K562 (cell line): ENCODE measurements at regions not wholly inside any gene's neighbourhood (a gene's known extent, or its start where the extent isn't known, plus 50 kb on each side); places are given as distances from the start of the nearest gene placed in this dataset.

Experiments used
- ATAC-seq: fragments of 200-7000 bp; cut with Tn5 transposase; 3 replicates; pipeline ENCODE4 v1.9.1; 2020; ENCODE audit warnings: moderate library complexity
- BruUV-seq: library from RNA; stranded (reverse); fragments of 400-500 nt; replicated peaks from 2 replicates; lab custom pipeline; 2021; lab: Mats Ljungman, UMichigan
- CTCF ChIA-PET: fragments of 300-600 bp; formaldehyde crosslinking; extraction: SDS; loops from one replicate; lab custom pipeline; 2021; ENCODE audit warnings: low intra/inter-chr PET ratio; lab: Yijun Ruan, JAX
- POLR2A ChIA-PET: fragments of 300-600, 350-650 bp; sonication (Branson Sonifier 250); formaldehyde crosslinking; extraction: SDS; loops from one replicate; lab custom pipeline; 2021; ENCODE audit warnings: antibody characterized with exemption, inconsistent platforms; lab: Yijun Ruan, JAX
- DNase-seq, 4 experiments: peaks; one replicate each; pipeline versions ENCODE4 v3.0.0 to v3.0.0-alpha.2; 2011 to 2018; ENCODE audit warnings: low spot score in 3 of 4, mixed read lengths in 3 of 4; ENCODE audit errors: extremely low read depth in 1 of 4
- FAIRE-seq: peaks from 2 replicates; lab custom pipeline; 2011; peaks lifted over from hg19 to GRCh38; lab: Jason Lieb, UNC
- H2AFZ ChIP-seq: 2 replicates; pipeline ENCODE4 v1.6.0; 2011; ENCODE audit warnings: low read depth, low read length, control low read depth, inconsistent platforms
- H3K27ac ChIP-seq: fragments of 200-600 bp; 3 replicates; pipeline ENCODE4 v1.8.0; 2011; ENCODE audit warnings: low read depth, mild to moderate bottlenecking, control low read depth, inconsistent platforms, low read length, moderate library complexity, mixed read lengths; ENCODE audit errors: extremely low read depth
- H3K27me3 ChIP-seq, 2 experiments: fragments of 300-600 bp in 1 of 2; 2 replicates in 1 of 2; 3 replicates in 1 of 2; pipeline versions ENCODE4 v1.6.0 to v1.8.0; 2011; ENCODE audit warnings: inconsistent platforms in 2 of 2, low read length in 2 of 2, mild to moderate bottlenecking in 1 of 2, mixed read lengths in 1 of 2, moderate library complexity in 1 of 2; ENCODE audit not compliant: control insufficient read depth in 2 of 2, insufficient read depth in 2 of 2
- H3K36me3 ChIP-seq: fragments of 300-600 bp; 3 replicates; pipeline ENCODE4 v1.8.0; 2011; ENCODE audit warnings: mild to moderate bottlenecking, low read length, inconsistent platforms; ENCODE audit not compliant: control insufficient read depth, insufficient read depth
- H3K4me1 ChIP-seq, 2 experiments: fragments of 200-600 bp in 1 of 2; replicated peaks in 1 of 2; 2 replicates in 1 of 2; 3 replicates in 1 of 2; pipeline versions ENCODE4 v1.5.1 to v1.8.0; 2011; ENCODE audit warnings: inconsistent platforms in 2 of 2, low read length in 2 of 2, mild to moderate bottlenecking in 1 of 2, mixed read lengths in 1 of 2, moderate library complexity in 1 of 2; ENCODE audit not compliant: control insufficient read depth in 2 of 2, insufficient read depth in 2 of 2
- H3K4me2 ChIP-seq: 2 replicates; pipeline ENCODE4 v1.6.1; 2011; ENCODE audit warnings: low read length, control low read depth, inconsistent platforms, mixed read lengths; ENCODE audit not compliant: insufficient read depth
- H3K4me3 ChIP-seq: fragments of 200-600 bp; sonication (generic), shearing (Covaris generic); 2 replicates; pipeline ENCODE4 v1.5.1; 2016; ENCODE audit warnings: control low read depth, inconsistent platforms
- H3K79me2 ChIP-seq: fragments of 200-600 bp; 3 replicates; pipeline ENCODE4 v1.8.0; 2011; ENCODE audit warnings: low read length, inconsistent platforms; ENCODE audit not compliant: control insufficient read depth, insufficient read depth
- H3K9ac ChIP-seq, 2 experiments: 2 replicates each; pipeline versions ENCODE4 v1.6.0 to v1.6.1; 2011; ENCODE audit warnings: low read depth in 2 of 2, low read length in 2 of 2, control low read depth in 1 of 2, inconsistent platforms in 1 of 2, mild to moderate bottlenecking in 1 of 2, mixed read lengths in 1 of 2; ENCODE audit not compliant: insufficient read depth in 1 of 2
- H3K9me1 ChIP-seq: one replicate; pipeline ENCODE4 v1.6.0; 2011; ENCODE audit warnings: inconsistent platforms, mild to moderate bottlenecking, low read length, moderate library complexity; ENCODE audit not compliant: control insufficient read depth, insufficient read depth
- H3K9me3 ChIP-seq: replicated peaks from 2 replicates; pipeline ENCODE4 v1.5.1; 2011; ENCODE audit warnings: low read depth, low read length, inconsistent platforms; ENCODE audit not compliant: control insufficient read depth, insufficient read depth
- H4K20me1 ChIP-seq: replicated peaks from 2 replicates; pipeline ENCODE4 v1.6.1; 2011; ENCODE audit warnings: low read length, inconsistent platforms, mixed read lengths; ENCODE audit not compliant: control insufficient read depth, insufficient read depth
- CBX3 ChIP-seq, 2 experiments: IDR thresholded peaks; 1 replicate in 1 of 2; 2 replicates in 1 of 2; pipeline ENCODE4 v1.6.1; 2012; ENCODE audit warnings: inconsistent platforms in 2 of 2, low read length in 2 of 2, borderline replicate concordance in 1 of 2, control low read depth in 1 of 2
- CEBPB ChIP-seq: fragments of 450-650 bp; IDR thresholded peaks from 2 replicates; pipeline ENCODE4 v1.6.1; 2016; ENCODE audit warnings: missing genetic modification characterization, missing compliant biosample characterization
- GTF2A2 ChIP-seq: IDR thresholded peaks from 2 replicates; pipeline ENCODE4 v1.6.1; 2016; ENCODE audit warnings: mild to moderate bottlenecking, missing genetic modification characterization, missing compliant biosample characterization
- ZNF263 ChIP-seq: sonication (generic); formaldehyde crosslinking; IDR thresholded peaks from 2 replicates; pipeline ENCODE4 v1.8.0; 2022; ENCODE audit warnings: mild to moderate bottlenecking, missing genetic modification reagents, borderline replicate concordance
- WGBS: fragments of 100-300 bp; shearing (Covaris generic); methylation state at CpG from one replicate; pipeline ENCODE4 v1.1.6; 2016; ENCODE audit warnings: low coverage, mixed read lengths; ENCODE audit not compliant: insufficient coverage; ENCODE audit errors: missing lambda C conversion rate; 5-methylcytosine and 5-hydroxymethylcytosine counted together
- in situ Hi-C: fragments of 300-500 bp; cut with MboI; formaldehyde crosslinking; loops from 4 replicates; pipeline ENCODE4 v1.15.0; 2018; ENCODE audit warnings: inconsistent platforms, mixed read lengths
- intact Hi-C: fragments of 100-400 bp; cut with micrococcal nuclease; formaldehyde crosslinking; loops from 2 replicates; pipeline ENCODE4 v1.14.2; 2022

DNA sequence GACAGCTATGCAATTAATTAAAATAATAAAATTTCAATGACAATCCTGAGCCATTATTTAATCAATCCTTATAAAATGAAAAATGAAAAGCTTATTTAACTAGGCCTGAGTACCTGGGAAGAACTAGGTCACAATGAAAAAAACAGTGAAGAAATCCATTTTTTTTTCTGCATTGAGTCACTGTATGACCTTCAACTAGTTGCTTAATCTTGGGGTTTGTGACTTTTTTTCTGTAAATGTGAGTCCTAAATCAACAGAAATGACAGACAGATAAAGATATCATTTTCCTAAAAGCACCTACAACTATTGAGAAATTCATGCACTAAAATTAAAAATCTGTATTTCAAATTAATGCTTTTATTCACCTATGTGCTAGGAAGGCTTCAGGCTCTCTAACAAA, 96.8 kb downstream of the TMEM26 start:
- no peaks in the 10 kb centered on the region for H3K27me3 ChIP-seq
- no peak for ATAC-seq
- no peaks in the 10 kb centered on the region for H3K79me2 ChIP-seq
- POLR2A ChIA-PET = no interaction called here
- intact Hi-C loops = no loop called here
- TF ChIP-seq CEBPB (tag) = peak; percentile 40; the same call in 1 of the 2 replicates
- TF ChIP-seq ZNF263 (CRISPR knock-in tag) = no peak
- TF ChIP-seq CBX3 (IDR thresholded peaks at IDR 0.05; ENCODE audit: borderline replicate concordance in 1 of 2, low read length in 2 of 2) = no peak
- TF ChIP-seq, all 486 proteins: peak for 1
- FAIRE-seq = no peak
- Histone ChIP-seq H3K27ac (no peak overlapping the region), H3K9ac (no peak overlapping the region), H3K4me3 (no peak overlapping the region), H3K9me3 (0 out of 2 replicates have a peak, but pooled peaks cover 3% of the 10 kb centered on the region), H3K4me1 (no peaks in the 10 kb centered on the region), H2AFZ (no peak overlapping the region), H3K4me2 (no peak overlapping the region), H3K9me1 (no peaks in the 10 kb centered on the region), H4K20me1 (no peaks in the 10 kb centered on the region), H3K36me3 (no peaks in the 10 kb centered on the region)
- BruUV-seq = no TSS peak
- in situ Hi-C loops = no loop called here
- CTCF ChIA-PET = no interaction called here
- DNase-seq = no peak

DNA sequence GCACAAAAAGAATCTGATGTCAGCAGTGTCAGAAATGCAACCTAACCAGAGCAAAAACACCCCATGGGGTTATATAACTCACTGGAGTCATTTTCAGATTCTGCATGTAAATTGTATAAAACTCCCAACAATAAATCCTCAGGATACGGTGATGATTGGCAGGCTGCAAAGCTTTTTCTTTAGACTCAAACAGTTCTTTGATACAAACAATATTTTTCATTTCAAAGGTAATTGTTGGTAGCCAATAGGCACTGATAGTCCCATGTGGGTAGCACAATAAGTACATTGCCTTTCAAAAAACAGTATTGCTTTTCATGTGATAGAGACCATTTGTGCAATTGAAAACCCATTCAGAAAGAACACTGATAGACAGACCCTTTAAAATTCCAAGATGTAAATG, 98.0 kb downstream of the TMEM26 start:
- CTCF ChIA-PET = no interaction called here
- 8% methylated on average over 1 of the region's 1 CpG for WGBS
- in situ Hi-C loops = no loop called here

More for the DNA sequence above, 98.0 kb downstream of the TMEM26 start:
- H3K4me1 ChIP-seq = no peaks in the 10 kb centered on the region
- no peak overlapping the region for H3K4me3 ChIP-seq
- H2AFZ ChIP-seq = no peak overlapping the region
- H4K20me1 ChIP-seq = no peaks in the 10 kb centered on the region
- intact Hi-C loops = no loop called here
- BruUV-seq = no TSS peak
- H3K36me3 ChIP-seq = no peaks in the 10 kb centered on the region
- H3K4me2 ChIP-seq = no peak overlapping the region
- H3K27ac ChIP-seq = no peak overlapping the region
- H3K27me3 ChIP-seq = no peaks in the 10 kb centered on the region
- 0 out of 2 replicates have a peak, but pooled peaks cover 3% of the 10 kb centered on the region for H3K9me3 ChIP-seq
- POLR2A ChIA-PET = no interaction called here
- no peak for ATAC-seq
- H3K9me1 ChIP-seq = no peaks in the 10 kb centered on the region
- no peak overlapping the region for H3K9ac ChIP-seq
- FAIRE-seq = no peak
- no peak for DNase-seq
- TF ChIP-seq GTF2A2 = no peak
- no peaks in the 10 kb centered on the region for H3K79me2 ChIP-seq
